Bronchial epithelial cell (primary cell): ENCODE measurements at regions not wholly inside any gene's neighbourhood (a gene's known extent, or its start where the extent isn't known, plus 50 kb on each side); places are given as distances from the start of the nearest gene placed in this dataset.

Experiments
- DNase-seq: peaks from one replicate; pipeline ENCODE4 v3.0.0-alpha.2; 2010; ENCODE audit warnings: low read depth
- FAIRE-seq: peaks from 2 replicates; lab custom pipeline; 2011; peaks lifted over from hg19 to GRCh38; lab: Jason Lieb, UNC
- H3K27me3 ChIP-seq: 2 replicates; pipeline ENCODE4 v1.5.1; 2011; ENCODE audit warnings: low read length; ENCODE audit not compliant: control insufficient read depth, insufficient read depth
- H3K36me3 ChIP-seq: 2 replicates; pipeline ENCODE4 v1.5.1; 2011; ENCODE audit warnings: low read length; ENCODE audit not compliant: control insufficient read depth, insufficient read depth
- H3K4me3 ChIP-seq: 2 replicates; pipeline ENCODE4 v1.5.1; 2011; ENCODE audit warnings: mild to moderate bottlenecking, low read depth, low read length, control low read depth
- TF ChIP-seq, protein P1 (sequence below): IDR thresholded peaks from 2 replicates; pipeline ENCODE4 v1.5.1; 2011; ENCODE audit warnings: mild to moderate bottlenecking, moderate library complexity, low read length, control low read depth, inconsistent platforms; ENCODE audit not compliant: insufficient read depth, severe bottlenecking

- Histone ChIP-seq H3K36me3 (no peaks in the 10 kb centered on the region), H3K4me3 (no peak overlapping the region), H3K27me3 (no peaks in the 10 kb centered on the region)
- DNase-seq (no peak), FAIRE-seq (no peak)
- TF ChIP-seq, protein P1, sequence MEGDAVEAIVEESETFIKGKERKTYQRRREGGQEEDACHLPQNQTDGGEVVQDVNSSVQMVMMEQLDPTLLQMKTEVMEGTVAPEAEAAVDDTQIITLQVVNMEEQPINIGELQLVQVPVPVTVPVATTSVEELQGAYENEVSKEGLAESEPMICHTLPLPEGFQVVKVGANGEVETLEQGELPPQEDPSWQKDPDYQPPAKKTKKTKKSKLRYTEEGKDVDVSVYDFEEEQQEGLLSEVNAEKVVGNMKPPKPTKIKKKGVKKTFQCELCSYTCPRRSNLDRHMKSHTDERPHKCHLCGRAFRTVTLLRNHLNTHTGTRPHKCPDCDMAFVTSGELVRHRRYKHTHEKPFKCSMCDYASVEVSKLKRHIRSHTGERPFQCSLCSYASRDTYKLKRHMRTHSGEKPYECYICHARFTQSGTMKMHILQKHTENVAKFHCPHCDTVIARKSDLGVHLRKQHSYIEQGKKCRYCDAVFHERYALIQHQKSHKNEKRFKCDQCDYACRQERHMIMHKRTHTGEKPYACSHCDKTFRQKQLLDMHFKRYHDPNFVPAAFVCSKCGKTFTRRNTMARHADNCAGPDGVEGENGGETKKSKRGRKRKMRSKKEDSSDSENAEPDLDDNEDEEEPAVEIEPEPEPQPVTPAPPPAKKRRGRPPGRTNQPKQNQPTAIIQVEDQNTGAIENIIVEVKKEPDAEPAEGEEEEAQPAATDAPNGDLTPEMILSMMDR = no peak
Measured at GRCh38 chr9:10899509-10899908, 286.7 kb upstream of the PTPRD start.

- H3K36me3 ChIP-seq = no peaks in the 10 kb centered on the region
- DNase-seq = no peak
- H3K27me3 ChIP-seq = no peaks in the 10 kb centered on the region
- FAIRE-seq = no peak
- no peak overlapping the region for H3K4me3 ChIP-seq
- TF ChIP-seq, protein P1 = no peak
Measured at GRCh38 chr9:10903969-10904368, 291.2 kb upstream of the PTPRD start.

- Histone ChIP-seq H3K4me3 (no peak overlapping the region), H3K36me3 (no peaks in the 10 kb centered on the region), H3K27me3 (no peaks in the 10 kb centered on the region)
- no peak for DNase-seq
- FAIRE-seq = no peak
- TF ChIP-seq, protein P1 = no peak
Measured at GRCh38 chr9:10910779-10911178, 298.0 kb upstream of the PTPRD start.

- no peak for DNase-seq
- FAIRE-seq = no peak
- Histone ChIP-seq H3K4me3 (no peak overlapping the region), H3K27me3 (no peaks in the 10 kb centered on the region), H3K36me3 (no peaks in the 10 kb centered on the region)
- TF ChIP-seq, protein P1 = no peak
Measured at GRCh38 chr9:10911373-10911772, 298.6 kb upstream of the PTPRD start.

- Histone ChIP-seq H3K36me3 (no peaks in the 10 kb centered on the region), H3K4me3 (no peak overlapping the region), H3K27me3 (no peaks in the 10 kb centered on the region)
- FAIRE-seq (no peak), DNase-seq (no peak)
- TF ChIP-seq, protein P1 = no peak
Measured at GRCh38 chr9:10917001-10917400, 304.2 kb upstream of the PTPRD start.

DNA sequence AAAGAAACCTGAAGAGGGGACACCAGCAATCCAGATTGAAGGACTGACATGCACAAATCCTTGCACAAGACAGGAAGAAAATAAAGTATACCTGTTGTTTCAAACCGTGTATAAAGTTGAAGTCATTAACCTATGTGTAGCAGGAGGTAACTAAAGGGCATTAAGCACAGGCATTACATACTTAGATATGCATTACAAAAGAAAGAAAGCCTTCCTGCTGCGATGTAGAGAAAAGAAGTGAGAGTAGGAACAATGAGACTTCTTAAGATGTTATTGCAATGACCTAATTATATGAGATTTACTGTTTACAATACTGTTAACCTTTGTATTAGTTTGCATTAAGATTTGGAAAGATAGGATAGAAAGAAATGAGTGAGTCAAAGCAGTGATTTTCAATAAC lies 308.9 kb upstream of the PTPRD start:
- H3K4me3 ChIP-seq = no peak overlapping the region
- TF ChIP-seq, protein P1 = no peak
- no peak for DNase-seq
- no peak for FAIRE-seq
- H3K27me3 ChIP-seq = no peaks in the 10 kb centered on the region
- H3K36me3 ChIP-seq = no peaks in the 10 kb centered on the region
